Ectodermal cell (in vitro differentiated cells): ENCODE measurements at regions not wholly inside any gene's neighbourhood (a gene's known extent, or its start where the extent isn't known, plus 50 kb on each side); places are given as distances from the start of the nearest gene placed in this dataset.

ENCODE experiments used
- H3K27ac ChIP-seq: 2 replicates; pipeline ENCODE4 v1.7.0; 2013; ENCODE audit warnings: mild to moderate bottlenecking, low read depth, low read length; ENCODE audit not compliant: insufficient read depth, poor library complexity, severe bottlenecking
- H3K27me3 ChIP-seq: 2 replicates; pipeline ENCODE4 v1.7.0; 2013; ENCODE audit warnings: mild to moderate bottlenecking, low read length; ENCODE audit not compliant: insufficient read depth, control insufficient read depth, poor library complexity, severe bottlenecking
- H3K36me3 ChIP-seq: one replicate; pipeline ENCODE4 v1.7.0; 2013; ENCODE audit warnings: low read length; ENCODE audit not compliant: control insufficient read depth, insufficient read depth
- H3K4me1 ChIP-seq: one replicate; pipeline ENCODE4 v1.7.0; 2013; ENCODE audit warnings: low read length; ENCODE audit not compliant: control insufficient read depth, insufficient read depth
- H3K4me3 ChIP-seq: 2 replicates; pipeline ENCODE4 v1.7.0; 2013; ENCODE audit warnings: low read depth, low read length, control low read depth; ENCODE audit not compliant: insufficient read depth
- H3K9me3 ChIP-seq: 2 replicates; pipeline ENCODE4 v1.7.0; 2013; ENCODE audit warnings: mild to moderate bottlenecking, low read length, moderate library complexity; ENCODE audit not compliant: control insufficient read depth
- WGBS, 2 experiments: methylation state at CpG; one replicate each; pipeline ENCODE4 v1.1.7; 2013; ENCODE audit warnings: missing lambda C conversion rate in 2 of 2; 5-methylcytosine and 5-hydroxymethylcytosine counted together

- WGBS, 2 experiments: 75 to 91% methylated on average over 3 to 5 of the region's 5 CpGs
- H3K9me3 ChIP-seq: no peaks in the 10 kb centered on the region
- no peaks in the 10 kb centered on the region for H3K27me3 ChIP-seq
- H3K4me3 ChIP-seq: no peak overlapping the region
- no peak overlapping the region for H3K27ac ChIP-seq
- H3K36me3 ChIP-seq: no peaks in the 10 kb centered on the region
- H3K4me1 ChIP-seq: peaks cover 5% of the 10 kb centered on the region
Measured at GRCh38 chr13:80555796-80556678, 215.1 kb upstream of the SPRY2 start.

- Histone ChIP-seq H3K36me3 (no peaks in the 10 kb centered on the region), H3K9me3 (no peaks in the 10 kb centered on the region), H3K27me3 (no peaks in the 10 kb centered on the region), H3K4me1 (peaks cover 5% of the 10 kb centered on the region), H3K4me3 (no peak overlapping the region), H3K27ac (no peak overlapping the region)
- 22 to 23% methylated on average over 3 of the region's 4 CpGs for WGBS, 2 experiments
Measured at GRCh38 chr13:80552851-80553440, 212.0 kb upstream of the SPRY2 start.

- H3K4me1 ChIP-seq: peaks cover 5% of the 10 kb centered on the region
- no peak overlapping the region for H3K27ac ChIP-seq
- WGBS, 2 experiments: 91 to 96% methylated on average over 1 of the region's 1 CpG
- H3K27me3 ChIP-seq: no peaks in the 10 kb centered on the region
- H3K9me3 ChIP-seq: no peaks in the 10 kb centered on the region
- H3K4me3 ChIP-seq: no peak overlapping the region
- H3K36me3 ChIP-seq: no peaks in the 10 kb centered on the region
Measured at GRCh38 chr13:80551650-80552497, 210.9 kb upstream of the SPRY2 start.

- Histone ChIP-seq H3K27me3 (no peaks in the 10 kb centered on the region), H3K4me3 (no peak overlapping the region), H3K36me3 (no peaks in the 10 kb centered on the region), H3K4me1 (peaks cover 5% of the 10 kb centered on the region), H3K27ac (no peak overlapping the region), H3K9me3 (no peaks in the 10 kb centered on the region)
- 80 to 100% methylated on average over 1 to 2 of the region's 2 CpGs for WGBS, 2 experiments
Measured at GRCh38 chr13:80550971-80551441, 210.1 kb upstream of the SPRY2 start.

- Histone ChIP-seq H3K36me3 (no peaks in the 10 kb centered on the region), H3K27ac (no peak overlapping the region), H3K9me3 (no peaks in the 10 kb centered on the region), H3K4me3 (no peak overlapping the region), H3K4me1 (peaks cover 5% of the 10 kb centered on the region), H3K27me3 (no peaks in the 10 kb centered on the region)
Measured at GRCh38 chr13:80548915-80549314, 208.0 kb upstream of the SPRY2 start.

- Histone ChIP-seq H3K36me3 (no peaks in the 10 kb centered on the region), H3K4me1 (peaks cover 3% of the 10 kb centered on the region), H3K27me3 (no peaks in the 10 kb centered on the region), H3K27ac (no peak overlapping the region), H3K4me3 (no peak overlapping the region), H3K9me3 (no peaks in the 10 kb centered on the region)
- WGBS, 2 experiments: 92 to 95% methylated on average over 6 to 7 of the region's 7 CpGs
Measured at GRCh38 chr13:80547885-80548825, 207.2 kb upstream of the SPRY2 start.

- H3K4me3 ChIP-seq: no peak overlapping the region
- WGBS, 2 experiments: 94 to 100% methylated on average over 1 of the region's 1 CpG
- no peaks in the 10 kb centered on the region for H3K27me3 ChIP-seq
- H3K27ac ChIP-seq: no peak overlapping the region
- H3K9me3 ChIP-seq: no peaks in the 10 kb centered on the region
- no peaks in the 10 kb centered on the region for H3K4me1 ChIP-seq
- H3K36me3 ChIP-seq: no peaks in the 10 kb centered on the region
Measured at GRCh38 chr13:80547341-80547740, 206.4 kb upstream of the SPRY2 start.

GRCh38 chr13:80533175-80533574, 192.2 kb upstream of the SPRY2 start:
- 73 to 100% methylated on average over 1 of the region's 1 CpG for WGBS, 2 experiments
- no peaks in the 10 kb centered on the region for H3K27me3 ChIP-seq

GRCh38 chr13:80530902-80531301, 190.0 kb upstream of the SPRY2 start:
- no peaks in the 10 kb centered on the region for H3K4me1 ChIP-seq
- no peaks in the 10 kb centered on the region for H3K27me3 ChIP-seq
- H3K27ac ChIP-seq: no peak overlapping the region
- 91 to 100% methylated on average over 1 of the region's 1 CpG for WGBS, 2 experiments
- H3K4me3 ChIP-seq: no peak overlapping the region
- no peaks in the 10 kb centered on the region for H3K9me3 ChIP-seq
- H3K36me3 ChIP-seq: no peaks in the 10 kb centered on the region

More at GRCh38 chr13:80533175-80533574, 192.2 kb upstream of the SPRY2 start:
- Histone ChIP-seq H3K9me3 (no peaks in the 10 kb centered on the region), H3K4me3 (no peak overlapping the region), H3K27ac (no peak overlapping the region), H3K4me1 (no peaks in the 10 kb centered on the region), H3K36me3 (no peaks in the 10 kb centered on the region)
